OCI-LY3 (cell line): ENCODE measurements at regions not wholly inside any gene's neighbourhood (a gene's known extent, or its start where the extent isn't known, plus 50 kb on each side); places are given as distances from the start of the nearest gene placed in this dataset.
"Not testable (repeated sequence)": the region's sequence is repeated elsewhere in the genome, so short reads cannot be mapped to it uniquely, and the experiment has no call there.

Source experiments
- H2AFZ ChIP-seq: fragments of 200-600, 300-600 bp; shearing (Covaris generic); 2 replicates; pipeline ENCODE4 v1.6.0; 2014; ENCODE audit warnings: antibody characterized with exemption, low read depth, low read length
- H3K27ac ChIP-seq: fragments of 200-600, 300-600 bp; sonication (generic); 2 replicates; pipeline ENCODE4 v1.5.1; 2014; ENCODE audit warnings: mild to moderate bottlenecking, low read length, moderate library complexity, mixed read lengths
- H3K27me3 ChIP-seq: fragments of 200-600, 300-600 bp; sonication (generic); 2 replicates; pipeline ENCODE4 v1.6.1; 2014; ENCODE audit warnings: low read depth, low read length, mixed read lengths
- H3K36me3 ChIP-seq: fragments of 200-600, 300-600 bp; sonication (generic); replicated peaks from 2 replicates; pipeline ENCODE3; 2014; ENCODE audit warnings: low read depth, low read length, mixed read lengths
- H3K4me1 ChIP-seq: fragments of 300-600, 200-600 bp; sonication (generic); 2 replicates; pipeline ENCODE4 v1.6.1; 2014; ENCODE audit warnings: low read length, mixed read lengths
- H3K4me2 ChIP-seq: fragments of 200-600, 300-600 bp; sonication (generic); 2 replicates; pipeline ENCODE4 v1.6.1; 2014; ENCODE audit warnings: low read length, mixed read lengths
- H3K4me3 ChIP-seq: fragments of 300-600, 200-600 bp; sonication (generic); 2 replicates; pipeline ENCODE4 v1.5.1; 2014; ENCODE audit warnings: antibody characterized with exemption, mild to moderate bottlenecking, low read length, moderate library complexity
- H3K79me2 ChIP-seq: fragments of 300-600, 200-600 bp; shearing (Covaris generic); 2 replicates; pipeline ENCODE4 v1.6.1; 2014; ENCODE audit warnings: mild to moderate bottlenecking, low read length, mixed read lengths
- H3K9ac ChIP-seq: fragments of 300-600, 200-600 bp; shearing (Covaris generic); 2 replicates; pipeline ENCODE4 v1.6.0; 2014; ENCODE audit warnings: mild to moderate bottlenecking, low read length, moderate library complexity
- H3K9me3 ChIP-seq: fragments of 200-600, 300-600 bp; shearing (Covaris generic); 2 replicates; pipeline ENCODE4 v1.6.1; 2014; ENCODE audit warnings: low read length, mixed read lengths; ENCODE audit not compliant: insufficient read depth
- H4K20me1 ChIP-seq: fragments of 200-600, 300-600 bp; sonication (generic); 2 replicates; pipeline ENCODE4 v1.6.1; 2016; ENCODE audit warnings: low read length, mixed read lengths; ENCODE audit not compliant: insufficient read depth
- CTCF ChIP-seq: fragments of 200-600, 300-600 bp; sonication (generic); IDR thresholded peaks from 2 replicates; pipeline ENCODE4 v1.5.1; 2014; ENCODE audit warnings: antibody characterized with exemption, low read length, low read depth
- EZH2phosphoT487 ChIP-seq: fragments of 200-600 bp; shearing (Covaris generic); IDR thresholded peaks from 2 replicates; pipeline ENCODE4 v1.6.1; 2018; ENCODE audit warnings: antibody characterized with exemption, mixed run types, low read depth

- no peaks in the 10 kb centered on the region for H3K27me3 ChIP-seq
- no peak overlapping the region for H3K4me2 ChIP-seq
- no peak for TF ChIP-seq EZH2phosphoT487
- no peak for TF ChIP-seq CTCF
- H3K9me3 ChIP-seq: no peaks in the 10 kb centered on the region
- H3K36me3 ChIP-seq: no peaks in the 10 kb centered on the region
- H3K27ac ChIP-seq: no peak overlapping the region
- H3K4me3 ChIP-seq: no peak overlapping the region
- H3K9ac ChIP-seq: no peak overlapping the region
- H3K79me2 ChIP-seq: no peaks in the 10 kb centered on the region
- no peak overlapping the region for H2AFZ ChIP-seq
- H4K20me1 ChIP-seq: no peaks in the 10 kb centered on the region
- H3K4me1 ChIP-seq: 0 out of 2 replicates have a peak, but pooled peaks cover 5% of the 10 kb centered on the region
These were observed 238.9 kb upstream of the BTG1 start for GRCh38 chr12:92384571-92384970.

- no peak overlapping the region for H3K4me2 ChIP-seq
- H3K4me3 ChIP-seq: no peak overlapping the region
- no peaks in the 10 kb centered on the region for H4K20me1 ChIP-seq
These were observed 236.8 kb upstream of the BTG1 start for GRCh38 chr12:92382383-92382878.

GRCh38 chr12:92381856-92382255 is 236.2 kb upstream of the BTG1 start:
- Histone ChIP-seq H3K79me2 (no peaks in the 10 kb centered on the region), H3K9me3 (no peaks in the 10 kb centered on the region), H3K9ac (no peak overlapping the region), H3K4me1 (0 out of 2 replicates have a peak, but pooled peaks cover 5% of the 10 kb centered on the region), H3K4me2 (no peak overlapping the region), H3K36me3 (no peaks in the 10 kb centered on the region), H3K27ac (no peak overlapping the region), H3K27me3 (no peaks in the 10 kb centered on the region), H3K4me3 (no peak overlapping the region), H4K20me1 (no peaks in the 10 kb centered on the region), H2AFZ (no peak overlapping the region)
- TF ChIP-seq EZH2phosphoT487 (no peak), CTCF (no peak)

More at GRCh38 chr12:92382383-92382878, 236.8 kb upstream of the BTG1 start:
- H3K27ac ChIP-seq: no peak overlapping the region
- no peaks in the 10 kb centered on the region for H3K9me3 ChIP-seq
- H3K79me2 ChIP-seq: no peaks in the 10 kb centered on the region
- H2AFZ ChIP-seq: no peak overlapping the region
- no peak overlapping the region for H3K9ac ChIP-seq
- H3K27me3 ChIP-seq: no peaks in the 10 kb centered on the region
- TF ChIP-seq EZH2phosphoT487: no peak
- no peak for TF ChIP-seq CTCF
- H3K36me3 ChIP-seq: no peaks in the 10 kb centered on the region
- 0 out of 2 replicates have a peak, but pooled peaks cover 5% of the 10 kb centered on the region for H3K4me1 ChIP-seq

GRCh38 chr12:92378682-92379479 is 233.2 kb upstream of the BTG1 start:
- H3K36me3 ChIP-seq: no peaks in the 10 kb centered on the region
- no peaks in the 10 kb centered on the region for H3K27me3 ChIP-seq
- no peaks in the 10 kb centered on the region for H4K20me1 ChIP-seq
- H3K4me3 ChIP-seq: no peak overlapping the region
- no peak for TF ChIP-seq CTCF
- TF ChIP-seq EZH2phosphoT487: no peak
- no peak overlapping the region for H3K9ac ChIP-seq
- H3K79me2 ChIP-seq: no peaks in the 10 kb centered on the region
- H3K9me3 ChIP-seq: no peaks in the 10 kb centered on the region
- no peak overlapping the region for H3K4me2 ChIP-seq
- H3K4me1 ChIP-seq: 0 out of 2 replicates have a peak, but pooled peaks cover 5% of the 10 kb centered on the region
- no peak overlapping the region for H2AFZ ChIP-seq
- H3K27ac ChIP-seq: no peak overlapping the region

- H3K4me2 ChIP-seq, H3K4me3 ChIP-seq, H4K20me1 ChIP-seq, H3K9ac ChIP-seq, H3K79me2 ChIP-seq, H3K27ac ChIP-seq, H3K27me3 ChIP-seq, H2AFZ ChIP-seq, H3K36me3 ChIP-seq, H3K9me3 ChIP-seq: not testable (repeated sequence)
- H3K4me1 ChIP-seq: peaks cover 10% of the 10 kb centered on the region
These were observed 229.9 kb upstream of the BTG1 start for GRCh38 chr12:92375504-92375903.
